ENCODE measurements at regions not wholly inside any gene's neighbourhood (a gene's known extent, or its start where the extent isn't known, plus 50 kb on each side); places are given as distances from the start of the nearest gene placed in this dataset.

DNA sequence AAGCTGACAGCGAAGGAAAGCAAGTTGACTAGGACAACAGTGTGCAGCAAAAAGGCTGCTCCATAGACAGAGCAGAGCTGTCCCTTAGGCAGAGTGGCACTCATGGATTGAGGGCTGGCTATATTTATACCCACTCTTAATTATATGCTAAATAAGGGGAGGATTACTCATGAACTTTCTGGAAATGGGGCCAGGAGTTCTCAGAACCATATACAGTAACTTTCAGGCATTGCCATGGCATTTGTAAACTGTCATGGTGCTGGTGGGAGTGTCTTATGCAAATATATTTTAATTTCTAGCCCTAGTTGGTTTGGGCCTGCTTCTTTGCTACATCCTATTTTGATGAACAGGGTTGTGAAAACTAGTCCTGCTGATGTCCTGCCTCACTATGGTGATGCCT, 279.5 kb upstream of the MGAT5 start:
- H3K4me3 ChIP-seq (ENCODE audit: low read length), result no peak overlapping the region
- DNase-seq (ENCODE audit: low read depth), result no peak
- TF ChIP-seq, protein P1, sequence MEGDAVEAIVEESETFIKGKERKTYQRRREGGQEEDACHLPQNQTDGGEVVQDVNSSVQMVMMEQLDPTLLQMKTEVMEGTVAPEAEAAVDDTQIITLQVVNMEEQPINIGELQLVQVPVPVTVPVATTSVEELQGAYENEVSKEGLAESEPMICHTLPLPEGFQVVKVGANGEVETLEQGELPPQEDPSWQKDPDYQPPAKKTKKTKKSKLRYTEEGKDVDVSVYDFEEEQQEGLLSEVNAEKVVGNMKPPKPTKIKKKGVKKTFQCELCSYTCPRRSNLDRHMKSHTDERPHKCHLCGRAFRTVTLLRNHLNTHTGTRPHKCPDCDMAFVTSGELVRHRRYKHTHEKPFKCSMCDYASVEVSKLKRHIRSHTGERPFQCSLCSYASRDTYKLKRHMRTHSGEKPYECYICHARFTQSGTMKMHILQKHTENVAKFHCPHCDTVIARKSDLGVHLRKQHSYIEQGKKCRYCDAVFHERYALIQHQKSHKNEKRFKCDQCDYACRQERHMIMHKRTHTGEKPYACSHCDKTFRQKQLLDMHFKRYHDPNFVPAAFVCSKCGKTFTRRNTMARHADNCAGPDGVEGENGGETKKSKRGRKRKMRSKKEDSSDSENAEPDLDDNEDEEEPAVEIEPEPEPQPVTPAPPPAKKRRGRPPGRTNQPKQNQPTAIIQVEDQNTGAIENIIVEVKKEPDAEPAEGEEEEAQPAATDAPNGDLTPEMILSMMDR (conservative IDR thresholded peaks at IDR 0.05; ENCODE audit: low read length), result no peak

DNA sequence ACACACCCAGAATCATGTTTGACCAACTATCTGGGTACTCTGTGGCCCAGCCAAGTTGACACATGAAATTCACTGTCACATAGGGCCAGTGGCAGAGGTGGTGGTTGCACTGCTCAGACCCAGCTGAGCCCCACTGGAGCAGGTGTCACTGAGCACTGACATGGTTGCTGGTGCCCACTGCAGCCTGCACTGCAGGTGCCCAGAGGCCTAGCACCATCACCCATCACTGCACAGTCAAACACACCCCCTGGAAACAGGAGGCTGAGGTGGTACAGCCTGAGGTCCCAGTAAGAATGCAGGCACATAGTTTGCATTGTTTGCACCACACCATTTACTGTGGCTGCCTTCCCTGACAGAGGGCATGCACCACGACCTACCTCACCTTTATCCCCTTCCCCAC, 278.7 kb upstream of the MGAT5 start:
- TF ChIP-seq, protein P1 (conservative IDR thresholded peaks at IDR 0.05; ENCODE audit: low read length), result no peak
- no peak for DNase-seq (ENCODE audit: low read depth)
- no peak overlapping the region for H3K4me3 ChIP-seq (ENCODE audit: low read length)

DNA sequence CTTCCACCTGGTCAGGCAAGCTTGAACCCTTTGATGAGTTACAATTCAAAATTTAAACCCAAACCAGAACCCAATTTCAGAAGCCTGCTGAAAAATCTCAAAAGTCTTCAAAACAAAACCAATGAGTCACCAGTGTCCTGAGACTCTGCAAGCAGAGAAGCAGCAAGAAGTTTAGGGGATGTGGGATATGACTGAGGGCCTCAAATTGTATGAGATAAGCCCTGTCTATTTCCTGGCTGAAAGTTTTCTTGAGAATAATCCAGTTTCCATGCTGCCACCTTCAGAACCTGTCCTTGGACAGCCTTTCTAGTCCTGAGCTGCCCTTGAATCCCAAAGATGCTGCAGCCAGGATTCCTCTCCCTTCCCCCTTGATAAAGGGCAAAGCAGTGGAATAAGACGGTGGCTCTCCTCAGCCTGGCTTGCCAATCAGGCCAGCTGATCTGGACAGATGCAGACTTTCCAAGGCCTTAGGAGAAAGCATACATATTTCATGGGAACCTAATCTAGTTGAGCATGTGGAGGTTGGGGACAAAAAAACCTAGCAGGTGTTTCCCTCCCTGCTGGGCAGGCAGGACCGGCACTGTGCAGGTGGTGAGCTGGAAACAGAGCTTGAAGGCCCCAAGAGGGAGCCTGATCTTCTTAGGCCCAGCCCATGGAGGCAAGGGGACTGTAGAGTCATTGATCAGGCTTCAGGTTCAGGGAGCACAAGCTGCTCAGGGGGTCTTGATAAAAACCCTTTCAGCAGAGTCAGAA, 278.0 kb upstream of the MGAT5 start:
- no peak for DNase-seq (ENCODE audit: low read depth)
- TF ChIP-seq, protein P1 (conservative IDR thresholded peaks at IDR 0.05; ENCODE audit: low read length), result no peak
- H3K4me3 ChIP-seq (ENCODE audit: low read length), result no peak overlapping the region

DNA sequence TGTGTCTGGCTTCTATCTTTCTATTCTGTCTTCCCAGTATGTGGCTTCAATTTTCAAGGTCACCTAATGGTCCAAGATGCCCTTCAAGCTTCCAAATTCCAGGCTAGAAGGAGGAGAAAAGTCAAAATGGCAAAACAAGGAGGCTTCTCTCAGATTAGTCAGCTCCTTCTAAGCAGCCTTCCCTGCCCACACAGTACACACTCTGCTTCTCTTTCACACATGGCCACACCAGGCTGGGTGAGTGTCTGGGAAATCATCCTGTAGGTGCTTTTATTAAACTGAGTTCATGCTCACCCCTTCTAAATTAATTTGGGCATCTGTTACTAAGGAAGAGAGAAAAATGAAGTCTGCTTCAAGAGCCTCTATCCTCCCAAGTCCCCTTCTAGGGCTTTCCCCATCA, 277.2 kb upstream of the MGAT5 start:
- DNase-seq (ENCODE audit: low read depth), result no peak
- TF ChIP-seq, protein P1 (conservative IDR thresholded peaks at IDR 0.05; ENCODE audit: low read length), result no peak
- no peak overlapping the region for H3K4me3 ChIP-seq (ENCODE audit: low read length)

DNA sequence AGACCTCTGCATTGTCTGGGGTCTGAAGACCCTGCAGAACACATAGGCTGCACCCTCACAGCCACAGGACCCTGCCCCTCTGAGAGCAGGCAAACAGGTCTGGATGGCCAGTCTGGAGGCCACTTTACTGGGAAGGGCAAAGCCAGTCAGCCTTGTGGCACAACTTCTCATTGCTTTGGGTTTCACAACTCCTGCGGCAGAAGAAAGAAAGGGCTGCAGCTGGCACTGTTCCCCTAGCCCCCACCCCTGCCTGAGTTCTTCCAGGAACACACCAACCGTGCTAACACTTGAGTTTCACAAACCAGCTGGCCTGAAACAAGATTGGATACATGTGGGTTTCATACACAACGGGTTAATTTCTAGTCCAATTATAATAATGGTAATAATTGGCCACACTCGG, 276.5 kb upstream of the MGAT5 start:
- no peak for DNase-seq (ENCODE audit: low read depth)
- TF ChIP-seq, protein P1 (conservative IDR thresholded peaks at IDR 0.05; ENCODE audit: low read length), result no peak
- no peak overlapping the region for H3K4me3 ChIP-seq (ENCODE audit: low read length)

DNA sequence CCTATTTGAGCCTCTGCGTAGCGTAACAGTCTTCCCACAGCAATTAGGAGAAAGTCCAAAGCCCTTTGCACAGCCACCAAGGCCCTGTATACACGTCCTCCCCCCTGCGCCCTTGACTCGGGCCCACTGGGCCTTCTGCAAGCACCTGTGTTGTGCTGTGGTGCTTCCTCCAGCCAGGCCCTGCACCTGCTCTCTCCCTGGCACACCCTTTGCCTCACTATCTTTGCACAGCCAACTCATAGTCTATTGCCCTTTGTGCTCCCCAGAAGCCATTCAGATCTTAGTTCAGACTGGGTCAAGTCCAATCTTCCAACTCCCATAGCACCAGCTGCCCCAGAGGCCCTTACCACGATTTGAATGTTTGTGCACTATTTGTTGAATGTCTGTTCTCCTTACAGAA, 271.6 kb upstream of the MGAT5 start:
- TF ChIP-seq, protein P1 (conservative IDR thresholded peaks at IDR 0.05; ENCODE audit: low read length), result no peak
- no peak overlapping the region for H3K4me3 ChIP-seq (ENCODE audit: low read length)
- no peak for DNase-seq (ENCODE audit: low read depth)

DNA sequence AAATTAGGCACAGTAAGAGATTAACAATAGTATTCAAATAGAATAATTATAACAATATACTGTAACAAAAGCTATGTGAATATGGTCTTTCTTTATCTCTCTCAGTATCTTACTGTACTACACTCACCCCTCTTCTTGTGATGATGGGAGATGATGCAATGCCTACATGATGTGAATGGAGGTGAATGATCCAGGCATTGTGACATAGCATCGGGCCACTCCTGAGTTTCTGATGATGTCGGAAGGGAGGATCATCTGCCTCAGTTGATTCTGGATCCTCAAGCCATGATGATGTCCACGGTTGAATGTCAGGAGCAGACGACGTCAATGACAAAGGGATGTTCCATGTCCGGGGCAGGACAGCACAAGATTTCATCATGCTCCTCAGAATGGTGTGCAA, 268.3 kb upstream of the MGAT5 start:
- H3K4me3 ChIP-seq (ENCODE audit: low read length), result no peak overlapping the region
- no peak for DNase-seq (ENCODE audit: low read depth)
- TF ChIP-seq, protein P1 (conservative IDR thresholded peaks at IDR 0.05; ENCODE audit: low read length), result no peak
